Heart left ventricle (tissue), 16 donors: ENCODE measurements at regions not wholly inside any gene's neighbourhood (a gene's known extent, or its start where the extent isn't known, plus 50 kb on each side); places are given as distances from the start of the nearest gene placed in this dataset.
"Not testable (repeated sequence)": the region's sequence is repeated elsewhere in the genome, so short reads cannot be mapped to it uniquely, and the experiment has no call there.

Experiments used
- ATAC-seq, 4 donors: fragments of 200-7000 bp; cut with Tn5 transposase; one replicate each; pipeline ENCODE4 v1.9.1; 2020 to 2022; ENCODE audit warnings: moderate library complexity in 4 of 4, mild to moderate bottlenecking in 3 of 4, moderate number of reproducible peaks in 1 of 4
- DNase-seq, 5 donors: peaks; one replicate each; pipeline ENCODE4 v3.0.0-alpha.2; 2020
- H3K27ac ChIP-seq, 12 donors: fragments of 200-600 bp; sonication (generic) in 4 of 12; one replicate each; pipeline versions ENCODE4 v1.5.0 to v1.8.0; 2016 to 2022; ENCODE audit warnings: mild to moderate bottlenecking in 2 of 12
- H3K27me3 ChIP-seq, 9 donors: fragments of 200-600 bp; sonication (generic) in 2 of 9; one replicate each; pipeline versions ENCODE4 v1.5.1 to v1.8.0; 2016 to 2022; ENCODE audit warnings: mild to moderate bottlenecking in 3 of 9
- H3K36me3 ChIP-seq, 9 donors: fragments of 200-600 bp; sonication (generic) in 2 of 9; one replicate each; pipeline versions ENCODE4 v1.5.0 to v1.8.0; 2018 to 2022; ENCODE audit warnings: mild to moderate bottlenecking in 2 of 9
- H3K4me1 ChIP-seq, 12 donors: fragments of 200-600 bp; sonication (generic) in 4 of 12; one replicate each; pipeline versions ENCODE4 v1.5.0 to v1.8.0; 2016 to 2022; ENCODE audit warnings: mild to moderate bottlenecking in 3 of 12
- H3K4me3 ChIP-seq, 12 donors: fragments of 200-600 bp; sonication (generic) in 4 of 12; one replicate each; pipeline versions ENCODE4 v1.5.0 to v1.8.0; 2017 to 2022; ENCODE audit warnings: mild to moderate bottlenecking in 9 of 12, moderate library complexity in 4 of 12
- H3K9me3 ChIP-seq, 12 donors: fragments of 200-600 bp; sonication (generic) in 4 of 12; one replicate each; pipeline versions ENCODE4 v1.5.0 to v1.8.0; 2016 to 2022; ENCODE audit warnings: mild to moderate bottlenecking in 1 of 12
- POLR2A ChIP-seq, 2 donors: fragments of 450-650 bp; IDR thresholded peaks; one replicate each; pipeline ENCODE4 v1.6.1; 2017; ENCODE audit warnings: antibody characterized with exemption in 2 of 2, mild to moderate bottlenecking in 2 of 2, moderate library complexity in 2 of 2
- WGBS, 4 donors: extraction: QIAGEN DNeasy Blood & Tissue Kit in 2 of 4; methylation state at CpG; one replicate each; pipeline versions ENCODE4 v1.1.5 to v1.1.7; 2013 to 2018; 5-methylcytosine and 5-hydroxymethylcytosine counted together
- intact Hi-C, 10 donors: fragments of 100-400 bp; cut with DNase I; formaldehyde crosslinking; loops; one replicate each; pipeline versions ENCODE4 v1.11.1 to v1.14.2; 2022
- TF ChIP-seq, protein P1 (sequence below), 12 donors: fragments of 200-600 bp; sonication (generic) in 4 of 12; IDR thresholded peaks; one replicate each; pipeline versions ENCODE4 v1.5.0 to v1.8.0; 2018 to 2022; ENCODE audit warnings: antibody characterized with exemption in 12 of 12, mild to moderate bottlenecking in 5 of 12
- donor health status: ischemic (EF 13 %, LVEDD 7.1; RV severe dilation, severe dysfunction).
- donor health status: healthy with polysubstance abuse.
- donor health status: DM: no; HTN: yes; CAD: no.
- donor health status: DM: no; HTN: no; CAD: no.
- donor health status: ischemic (EF 25% LVEDD 6.9; RV normal size, moderate dysfunction).
- donor health status: ischemic (EF 25% LVEDD 5.7; RV mildly dilated, moderate dysfunction).
- donor health status: healthy.
- donor health status: DM: yes; HTN: yes; CAD: no.
- donor health status: ischemic (EF 35%, LVEDD 5.7; RV mildly dilated, moderate dysfunction).
- donor health status: nonischemic (EF 11% LVEDD 7.7; RV severe dilation, severe dysfunction).
- donor health status: DM: yes; HTN: yes; CAD: no.
- donor health status: PGD.
- donor health status: ischemic (EF 29% LVEDD 5.4; RV normal size, mild dysfunction).
- donor health status: nonischemic (EF 23%, LVEDD 6.1; RV moderate dilation, normal function).

DNA sequence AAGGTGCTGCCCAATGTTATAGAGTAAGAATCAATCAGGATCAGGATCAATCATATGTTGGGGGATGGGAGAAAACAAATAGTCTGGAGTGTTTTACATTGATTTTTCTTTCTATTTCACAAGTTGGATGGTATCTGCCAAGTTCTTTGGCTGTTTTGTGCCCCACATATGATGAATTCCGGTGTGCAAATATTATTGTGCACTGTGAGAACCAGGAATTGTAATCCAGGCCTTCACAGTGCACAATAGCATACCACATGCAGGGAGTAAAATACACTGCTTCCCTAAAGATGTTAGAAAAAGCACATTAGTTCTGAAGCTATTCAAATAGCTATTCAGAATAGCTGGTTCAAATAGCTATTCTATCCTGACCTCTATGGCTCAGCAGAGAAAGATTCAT lies 133.7 kb downstream of the LCA5 start:
- ATAC-seq (no peak), DNase-seq (no peak)
- no peaks in the 10 kb centered on the region for H3K36me3 ChIP-seq
- H3K4me3 ChIP-seq, result no peak overlapping the region
- WGBS, 4 donors, result 86 to 95% (median 89%) methylated on average over 1 of the region's 1 CpG
- H3K9me3 ChIP-seq, result peaks cover 0 to 8% (median 0%) of the 10 kb centered on the region in 12 donors
- no peak overlapping the region for H3K27ac ChIP-seq
- H3K4me1 ChIP-seq, result no peaks in the 10 kb centered on the region
- intact Hi-C loops, result no loop called here
- H3K27me3 ChIP-seq, result no peaks in the 10 kb centered on the region
- TF ChIP-seq, protein P1, sequence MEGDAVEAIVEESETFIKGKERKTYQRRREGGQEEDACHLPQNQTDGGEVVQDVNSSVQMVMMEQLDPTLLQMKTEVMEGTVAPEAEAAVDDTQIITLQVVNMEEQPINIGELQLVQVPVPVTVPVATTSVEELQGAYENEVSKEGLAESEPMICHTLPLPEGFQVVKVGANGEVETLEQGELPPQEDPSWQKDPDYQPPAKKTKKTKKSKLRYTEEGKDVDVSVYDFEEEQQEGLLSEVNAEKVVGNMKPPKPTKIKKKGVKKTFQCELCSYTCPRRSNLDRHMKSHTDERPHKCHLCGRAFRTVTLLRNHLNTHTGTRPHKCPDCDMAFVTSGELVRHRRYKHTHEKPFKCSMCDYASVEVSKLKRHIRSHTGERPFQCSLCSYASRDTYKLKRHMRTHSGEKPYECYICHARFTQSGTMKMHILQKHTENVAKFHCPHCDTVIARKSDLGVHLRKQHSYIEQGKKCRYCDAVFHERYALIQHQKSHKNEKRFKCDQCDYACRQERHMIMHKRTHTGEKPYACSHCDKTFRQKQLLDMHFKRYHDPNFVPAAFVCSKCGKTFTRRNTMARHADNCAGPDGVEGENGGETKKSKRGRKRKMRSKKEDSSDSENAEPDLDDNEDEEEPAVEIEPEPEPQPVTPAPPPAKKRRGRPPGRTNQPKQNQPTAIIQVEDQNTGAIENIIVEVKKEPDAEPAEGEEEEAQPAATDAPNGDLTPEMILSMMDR (IDR thresholded peaks at IDR 0.05), result no peak
- TF ChIP-seq POLR2A (IDR thresholded peaks at IDR 0.05), result no peak

DNA sequence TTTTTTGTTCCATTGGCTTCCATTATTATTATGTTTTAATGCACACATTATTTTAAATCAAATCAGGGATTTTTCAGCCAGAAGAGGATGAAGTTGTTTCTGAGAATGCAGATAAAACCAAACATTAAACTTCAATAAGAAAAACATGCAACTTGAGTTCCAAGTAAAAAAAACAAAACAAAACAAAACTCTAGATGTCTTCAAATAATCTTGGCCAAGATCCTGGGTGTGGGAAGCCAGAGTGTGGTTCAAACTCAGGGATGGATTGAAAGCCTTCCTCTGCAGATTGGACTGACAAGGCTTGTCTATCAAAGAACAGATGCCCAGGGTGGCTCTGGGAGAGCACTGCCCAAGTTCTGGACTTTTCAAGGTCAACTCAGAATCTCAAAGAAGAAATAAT lies 134.1 kb downstream of the LCA5 start:
- ATAC-seq, result no peak
- H3K27ac ChIP-seq, result no peak overlapping the region
- H3K4me1 ChIP-seq, result no peaks in the 10 kb centered on the region
- no peak overlapping the region for H3K4me3 ChIP-seq
- intact Hi-C loops, result no loop called here
- no peak for TF ChIP-seq POLR2A (IDR thresholded peaks at IDR 0.05)
- TF ChIP-seq, protein P1 (IDR thresholded peaks at IDR 0.05), result no peak
- H3K9me3 ChIP-seq, result peaks cover 0 to 8% (median 0%) of the 10 kb centered on the region in 12 donors
- DNase-seq, result no peak
- no peaks in the 10 kb centered on the region for H3K36me3 ChIP-seq
- H3K27me3 ChIP-seq, result no peaks in the 10 kb centered on the region

DNA sequence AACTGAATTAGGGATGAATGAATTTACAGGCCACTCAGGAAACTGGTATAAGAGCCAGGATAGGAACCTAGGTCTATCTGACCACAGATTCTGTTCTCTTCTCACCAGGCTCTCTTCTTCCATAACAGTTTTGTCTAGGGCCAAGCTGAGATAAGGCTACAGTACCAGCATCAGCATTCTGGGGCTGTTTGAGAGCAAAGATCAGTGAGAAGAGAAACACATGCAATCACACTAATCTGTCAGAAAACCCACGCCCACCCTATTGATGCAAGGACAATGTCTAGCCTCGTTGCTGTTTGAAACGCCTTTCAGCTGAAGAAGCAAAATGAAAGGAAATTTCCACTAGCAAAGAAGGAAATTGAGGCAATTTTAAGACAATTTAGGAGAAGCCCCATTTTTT lies 137.7 kb downstream of the LCA5 start:
- Histone ChIP-seq H3K4me3 (no peak overlapping the region), H3K9me3 (no peaks in the 10 kb centered on the region), H3K27ac (no peak overlapping the region), H3K27me3 (no peaks in the 10 kb centered on the region), H3K36me3 (no peaks in the 10 kb centered on the region), H3K4me1 (peaks cover 0 to 6% (median 0%) of the 10 kb centered on the region in 12 donors)
- intact Hi-C loops, result no loop called here
- TF ChIP-seq POLR2A (IDR thresholded peaks at IDR 0.05), result no peak
- TF ChIP-seq, protein P1 (IDR thresholded peaks at IDR 0.05), result no peak
- ATAC-seq (no peak), DNase-seq (no peak)
- 63 to 79% (median 75%) methylated on average over 3 of the region's 3 CpGs for WGBS, 4 donors

DNA sequence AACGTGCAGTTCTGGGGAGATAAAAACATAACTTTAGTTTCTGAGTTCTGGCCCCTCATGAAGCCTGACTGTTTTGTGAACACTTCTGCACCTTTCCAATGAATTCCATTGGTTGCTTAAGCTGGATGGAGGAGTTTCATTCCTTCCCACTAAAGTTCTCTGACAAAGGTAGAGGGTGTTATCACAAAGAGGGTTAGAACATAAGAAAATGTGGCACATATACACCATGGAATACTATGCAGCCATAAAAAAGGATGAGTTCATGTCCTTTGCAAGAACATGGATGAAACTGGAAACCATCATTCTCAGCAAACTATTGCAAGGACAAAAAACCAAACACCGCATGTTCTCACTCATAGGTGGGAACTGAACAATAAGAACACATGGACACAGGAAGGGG lies 138.6 kb downstream of the LCA5 start:
- H3K27me3 ChIP-seq, H3K4me1 ChIP-seq, ATAC-seq, intact Hi-C loops, H3K9me3 ChIP-seq, H3K4me3 ChIP-seq, H3K36me3 ChIP-seq, DNase-seq, H3K27ac ChIP-seq: not testable (repeated sequence)
- 64 to 89% (median 86%) methylated on average over 2 of the region's 2 CpGs for WGBS, 4 donors

DNA sequence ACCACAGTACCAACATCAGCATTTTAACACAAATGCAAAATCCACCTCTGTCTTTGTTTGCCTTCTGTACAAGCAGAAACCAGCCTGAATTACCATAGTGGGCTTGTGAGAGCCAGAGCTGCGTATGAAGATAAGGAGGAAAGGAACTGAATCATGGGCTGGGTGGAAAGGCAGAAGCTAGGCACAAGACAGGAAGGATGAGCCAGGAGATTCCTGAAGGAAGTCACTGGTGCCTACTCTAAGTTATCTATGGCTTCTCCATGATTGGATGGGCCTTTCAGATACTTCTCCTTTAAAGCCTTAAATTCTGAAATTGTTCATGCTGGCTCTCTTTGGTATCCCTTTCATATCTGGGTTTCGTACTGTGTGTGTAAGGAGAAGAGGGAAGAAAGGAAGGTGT lies 140.6 kb downstream of the LCA5 start:
- intact Hi-C loops, result no loop called here
- Histone ChIP-seq H3K27ac (no peak overlapping the region), H3K9me3 (no peaks in the 10 kb centered on the region), H3K36me3 (no peaks in the 10 kb centered on the region), H3K27me3 (no peaks in the 10 kb centered on the region), H3K4me1 (peaks cover 0 to 6% (median 0%) of the 10 kb centered on the region in 12 donors), H3K4me3 (no peak overlapping the region)
- no peak for TF ChIP-seq POLR2A (IDR thresholded peaks at IDR 0.05)
- TF ChIP-seq, protein P1 (IDR thresholded peaks at IDR 0.05), result no peak
- WGBS, 4 donors, result 90 to 99% (median 94%) methylated on average over 2 of the region's 2 CpGs
- DNase-seq, result no peak
- no peak for ATAC-seq
